NT2/D1 (cell line): ENCODE measurements at regions not wholly inside any gene's neighbourhood (a gene's known extent, or its start where the extent isn't known, plus 50 kb on each side); places are given as distances from the start of the nearest gene placed in this dataset.

Experiments used
- YY1 ChIP-seq: IDR thresholded peaks from 2 replicates; pipeline ENCODE4 v1.6.1; 2011; ENCODE audit not compliant: insufficient read length, insufficient read depth
- ZNF274 ChIP-seq: IDR thresholded peaks from 2 replicates; pipeline ENCODE4 v1.6.1; 2011; ENCODE audit warnings: mild to moderate bottlenecking, low read depth, low read length

DNA sequence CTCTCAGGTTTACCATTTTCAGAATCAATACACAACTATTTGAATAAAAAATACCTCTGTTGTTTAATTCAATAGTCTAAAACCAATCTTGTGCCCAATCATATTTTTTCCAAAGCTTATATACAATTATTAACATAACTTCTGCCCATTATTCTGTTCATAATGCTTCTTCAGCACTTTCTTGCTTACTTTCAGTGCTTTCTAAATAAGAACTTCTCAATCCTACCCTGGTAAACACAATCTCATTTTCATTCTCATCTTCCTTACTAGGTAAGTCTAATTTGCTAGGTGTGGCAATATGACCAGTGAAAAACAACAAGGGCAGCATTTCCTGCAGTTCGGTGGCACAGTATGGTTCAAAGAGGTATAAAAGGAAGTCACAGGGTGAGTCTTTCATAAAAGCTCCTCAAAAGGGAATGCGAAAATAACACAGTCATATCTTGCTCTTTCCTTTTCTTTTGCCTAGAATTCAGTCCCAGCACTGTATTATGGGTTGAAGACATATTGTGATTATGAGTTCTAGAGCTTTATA is 103.5 kb downstream of the FOXG1 start:
- no peak for TF ChIP-seq YY1
- TF ChIP-seq ZNF274, result no peak
